H1 (cell line): ENCODE measurements at regions not wholly inside any gene's neighbourhood (a gene's known extent, or its start where the extent isn't known, plus 50 kb on each side); places are given as distances from the start of the nearest gene placed in this dataset.

Experiments
- CTCF ChIA-PET: fragments of 300-600 bp; sonication (Branson Sonifier 250); formaldehyde crosslinking; loops from one replicate; lab custom pipeline; 2021; ENCODE audit not compliant: partially characterized antibody; lab: Charles Lee
- POLR2A ChIA-PET: fragments of 300-600 bp; sonication (Branson Sonifier 250); formaldehyde crosslinking; loops from one replicate; lab custom pipeline; 2021; ENCODE audit warnings: inconsistent platforms; ENCODE audit not compliant: partially characterized antibody; lab: Charles Lee
- DNase-seq, 2 experiments: peaks; one replicate each; pipeline versions ENCODE4 v3.0.0 to v3.0.0-alpha.2; 2010 to 2022; ENCODE audit warnings: low spot score in 2 of 2, low read depth in 1 of 2, mixed read lengths in 1 of 2
- FAIRE-seq: peaks from 2 replicates; lab custom pipeline; 2011; peaks lifted over from hg19 to GRCh38; lab: Jason Lieb, UNC
- H2AFZ ChIP-seq: 2 replicates; pipeline ENCODE4 v1.8.1; 2012; ENCODE audit warnings: low read length, inconsistent platforms
- H2AK5ac ChIP-seq: 2 replicates; pipeline ENCODE4 v1.6.1; 2013; ENCODE audit warnings: low read depth, low read length
- H2BK120ac ChIP-seq: replicated peaks from 2 replicates; pipeline ENCODE3; 2013; ENCODE audit warnings: low read depth, low read length, inconsistent platforms
- H2BK12ac ChIP-seq: 2 replicates; pipeline ENCODE4 v1.6.1; 2013; ENCODE audit warnings: low read depth, low read length
- H2BK15ac ChIP-seq: 2 replicates; pipeline ENCODE4 v1.6.1; 2013; ENCODE audit warnings: low read length
- H2BK20ac ChIP-seq: 2 replicates; pipeline ENCODE4 v1.6.1; 2013; ENCODE audit warnings: low read length
- H2BK5ac ChIP-seq: 2 replicates; pipeline ENCODE4 v1.6.1; 2013; ENCODE audit warnings: low read depth, low read length
- H3K14ac ChIP-seq: 2 replicates; pipeline ENCODE4 v1.6.1; 2013; ENCODE audit warnings: inconsistent platforms; ENCODE audit not compliant: insufficient read length
- H3K18ac ChIP-seq: 2 replicates; pipeline ENCODE4 v1.6.1; 2013; ENCODE audit warnings: low read length; ENCODE audit errors: extremely low read depth
- H3K23ac ChIP-seq: 2 replicates; pipeline ENCODE4 v1.6.1; 2013; ENCODE audit warnings: inconsistent platforms; ENCODE audit not compliant: insufficient read length
- H3K23me2 ChIP-seq: 2 replicates; pipeline ENCODE4 v1.6.1; 2013; ENCODE audit warnings: low read depth, low read length
- H3K27ac ChIP-seq: 2 replicates; pipeline ENCODE4 v1.6.1; 2011; ENCODE audit warnings: low read depth, low read length, inconsistent platforms
- H3K27me3 ChIP-seq, 4 experiments: replicated peaks in 1 of 4; 1 replicate in 1 of 4; 2 replicates in 3 of 4; pipeline versions ENCODE4 v1.6.1 to v1.8.1; 2011 to 2013; ENCODE audit warnings: low read length in 3 of 4, mild to moderate bottlenecking in 3 of 4, inconsistent platforms in 2 of 4, mixed read lengths in 2 of 4, moderate library complexity in 1 of 4; ENCODE audit not compliant: control insufficient read depth in 3 of 4, insufficient read depth in 3 of 4; ENCODE audit errors: extremely low read depth in 1 of 4
- H3K36me3 ChIP-seq, 4 experiments: 2 replicates each; pipeline versions ENCODE4 v1.6.1 to v1.8.1; 2011 to 2013; ENCODE audit warnings: mild to moderate bottlenecking in 4 of 4, low read length in 3 of 4, moderate library complexity in 2 of 4, control low read depth in 1 of 4, inconsistent platforms in 1 of 4; ENCODE audit not compliant: insufficient read depth in 4 of 4, control insufficient read depth in 2 of 4
- H3K4ac ChIP-seq: replicated peaks from 2 replicates; pipeline ENCODE3; 2013; ENCODE audit warnings: low read length, low read depth, mixed read lengths, inconsistent platforms; ENCODE audit not compliant: insufficient read length
- H3K4me1 ChIP-seq, 4 experiments: replicated peaks in 1 of 4; 1 replicate in 1 of 4; 2 replicates in 3 of 4; pipeline versions ENCODE4 v1.6.1 to v1.8.1; 2011 to 2013; ENCODE audit warnings: low read length in 3 of 4, inconsistent platforms in 2 of 4, mixed read lengths in 1 of 4; ENCODE audit not compliant: insufficient read depth in 4 of 4, control insufficient read depth in 3 of 4
- H3K4me2 ChIP-seq, 2 experiments: 2 replicates each; pipeline versions ENCODE4 v1.6.1 to v1.8.1; 2011 to 2013; ENCODE audit warnings: low read depth in 2 of 2, low read length in 2 of 2, control low read depth in 1 of 2, inconsistent platforms in 1 of 2, mild to moderate bottlenecking in 1 of 2; ENCODE audit not compliant: insufficient read depth in 1 of 2
- H3K4me3 ChIP-seq, 4 experiments: fragments of 200-600, 300-600 bp in 1 of 4; sonication (generic), shearing (Covaris generic), sonication (Bioruptor Twin) in 1 of 4; 2 replicates each; pipeline versions ENCODE4 v1.5.1 to v1.8.1; 2011 to 2016; ENCODE audit warnings: low read length in 4 of 4, low read depth in 3 of 4, control low read depth in 2 of 4, inconsistent platforms in 2 of 4, mild to moderate bottlenecking in 2 of 4, mixed read lengths in 1 of 4, moderate library complexity in 1 of 4; ENCODE audit not compliant: insufficient read depth in 2 of 4; ENCODE audit errors: extremely low read depth in 1 of 4
- H3K56ac ChIP-seq: replicated peaks from 2 replicates; pipeline ENCODE3; 2013; ENCODE audit warnings: low read depth, mild to moderate bottlenecking, mixed read lengths, low read length, inconsistent platforms; ENCODE audit not compliant: insufficient read length
- H3K79me1 ChIP-seq: 2 replicates; pipeline ENCODE4 v1.6.1; 2013; ENCODE audit warnings: low read depth, low read length, control low read depth
- H3K79me2 ChIP-seq, 2 experiments: 2 replicates each; pipeline versions ENCODE4 v1.6.1 to v1.8.1; 2012 to 2013; ENCODE audit warnings: low read length in 2 of 2, mild to moderate bottlenecking in 2 of 2, inconsistent platforms in 1 of 2; ENCODE audit not compliant: insufficient read depth in 2 of 2, control insufficient read depth in 1 of 2
- H3K9ac ChIP-seq, 4 experiments: replicated peaks in 1 of 4; 1 replicate in 1 of 4; 2 replicates in 3 of 4; pipeline versions ENCODE4 v1.6.1 to v1.8.1; 2011 to 2013; ENCODE audit warnings: low read depth in 3 of 4, low read length in 3 of 4, control low read depth in 2 of 4, mild to moderate bottlenecking in 2 of 4, moderate library complexity in 2 of 4, inconsistent platforms in 1 of 4; ENCODE audit errors: extremely low read depth in 1 of 4
- H3K9me3 ChIP-seq, 2 experiments: 2 replicates each; pipeline versions ENCODE4 v1.6.1 to v1.8.1; 2012 to 2013; ENCODE audit warnings: mild to moderate bottlenecking in 2 of 2, moderate library complexity in 2 of 2, control low read depth in 1 of 2, inconsistent platforms in 1 of 2, low read depth in 1 of 2, low read length in 1 of 2, mixed read lengths in 1 of 2; ENCODE audit not compliant: insufficient read depth in 2 of 2
- H4K20me1 ChIP-seq, 2 experiments: replicated peaks in 1 of 2; 2 replicates each; pipeline versions ENCODE3 to v1.8.1; 2011 to 2013; ENCODE audit warnings: inconsistent platforms in 2 of 2, low read length in 2 of 2, mild to moderate bottlenecking in 1 of 2; ENCODE audit not compliant: insufficient read depth in 2 of 2, control insufficient read depth in 1 of 2
- H4K5ac ChIP-seq: 2 replicates; pipeline ENCODE4 v1.6.1; 2013; ENCODE audit warnings: low read length, low read depth, mixed read lengths, inconsistent platforms; ENCODE audit not compliant: insufficient read length
- H4K8ac ChIP-seq: 2 replicates; pipeline ENCODE4 v1.8.0; 2013; ENCODE audit warnings: mild to moderate bottlenecking, moderate library complexity, low read length, inconsistent platforms; ENCODE audit not compliant: insufficient read depth; ENCODE audit errors: extremely low read depth
- H4K91ac ChIP-seq: replicated peaks from 2 replicates; pipeline ENCODE3; 2013; ENCODE audit warnings: low read length, mixed read lengths, inconsistent platforms; ENCODE audit not compliant: insufficient read length
- ATF2 ChIP-seq: IDR thresholded peaks from 2 replicates; pipeline ENCODE4 v1.6.1; 2012; ENCODE audit warnings: low read length, inconsistent platforms
- BACH1 ChIP-seq: IDR thresholded peaks from 2 replicates; pipeline ENCODE4 v1.6.1; 2012; ENCODE audit warnings: low read length, improper control_type of control experiment
- CEBPB ChIP-seq: IDR thresholded peaks from 2 replicates; pipeline ENCODE4 v1.6.1; 2012; ENCODE audit warnings: low read depth, low read length
- RAD21 ChIP-seq, 2 experiments: IDR thresholded peaks in 1 of 2; conservative IDR thresholded peaks in 1 of 2; 2 replicates each; pipeline ENCODE4 v1.6.1; 2011; ENCODE audit warnings: low read depth in 2 of 2, low read length in 2 of 2, improper control_type of control experiment in 1 of 2, inconsistent platforms in 1 of 2, mild to moderate bottlenecking in 1 of 2, moderate library complexity in 1 of 2
- SIX5 ChIP-seq: IDR thresholded peaks from 2 replicates; pipeline ENCODE4 v1.6.1; 2011; ENCODE audit warnings: mild to moderate bottlenecking, low read depth, low read length
- SP4 ChIP-seq: IDR thresholded peaks from 2 replicates; pipeline ENCODE4 v1.6.1; 2012; ENCODE audit warnings: low read length, inconsistent platforms
- SUZ12 ChIP-seq: fragments of 200-600 bp; sonication (generic); IDR thresholded peaks from 2 replicates; pipeline ENCODE4 v1.6.1; 2012; ENCODE audit warnings: mild to moderate bottlenecking, inconsistent platforms, low read length, moderate library complexity, mixed read lengths
- TAF7 ChIP-seq: optimal IDR thresholded peaks from 2 replicates; pipeline ENCODE3; 2011; ENCODE audit warnings: low read depth, mild to moderate bottlenecking, inconsistent platforms, low read length, moderate library complexity, borderline replicate concordance
- TBP ChIP-seq: IDR thresholded peaks from 2 replicates; pipeline ENCODE4 v1.6.1; 2011; ENCODE audit warnings: low read depth, low read length, improper control_type of control experiment
- WGBS, 2 experiments: shearing (Covaris generic) in 1 of 2; methylation state at CpG; one replicate each; pipeline versions ENCODE4 v1.1.6 to v1.1.7; 2013 to 2015; ENCODE audit warnings: low lambda C conversion rate in 2 of 2, mixed read lengths in 2 of 2, inconsistent platforms in 1 of 2, low coverage in 1 of 2, missing lambda C conversion rate in 1 of 2; ENCODE audit not compliant: insufficient replicate concordance in 2 of 2, insufficient coverage in 1 of 2, insufficient read length in 1 of 2; ENCODE audit errors: extremely low coverage in 1 of 2, missing lambda C conversion rate in 1 of 2; 5-methylcytosine and 5-hydroxymethylcytosine counted together
- TF ChIP-seq, protein P1 (sequence below): IDR thresholded peaks from 2 replicates; pipeline ENCODE4 v1.6.1; 2011; ENCODE audit warnings: low read length, improper control_type of control experiment

DNA sequence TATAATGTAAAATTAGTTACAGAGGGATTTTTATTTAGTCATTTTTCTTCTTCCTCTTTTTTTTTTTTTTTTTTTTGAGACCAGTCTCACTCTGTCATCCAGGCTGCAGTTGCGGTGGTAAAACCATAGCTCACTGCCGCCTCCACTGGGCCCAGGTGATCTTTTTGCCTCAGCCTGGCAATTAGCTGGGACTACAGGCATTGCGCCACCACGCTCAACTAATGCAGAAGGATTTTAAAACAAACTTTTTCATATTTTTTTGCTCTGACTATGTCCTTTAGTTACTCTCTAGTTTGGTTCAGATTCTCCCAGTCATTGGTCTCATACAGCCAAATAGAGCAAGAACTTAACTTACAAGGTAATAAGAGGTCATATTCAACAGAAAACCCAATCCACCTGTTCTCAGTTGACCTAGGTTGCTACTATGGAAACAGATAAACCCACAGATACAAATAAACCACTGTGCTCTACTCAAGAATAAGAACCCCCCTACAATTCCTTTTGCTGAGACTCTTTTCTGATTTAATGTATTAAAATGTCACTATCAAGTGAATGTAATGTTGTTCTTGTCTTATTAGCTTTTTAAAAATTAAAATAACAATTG, 50.1 kb upstream of the TTC39B start:
- CTCF ChIA-PET = interaction anchor here (0.5 to 1.4 kb wide), 8 partner anchors 12 to 189 kb away, joined by 3 to 5 read pairs (median 4); no protein-coding TSS in a partner anchor
- Histone ChIP-seq H2BK20ac (no peak overlapping the region), H3K23me2 (no peaks in the 10 kb centered on the region), H3K36me3 (no peaks in the 10 kb centered on the region; a peak in 1 of 8 replicates), H3K4me1 (peaks cover 0 to 6% (median 4%) of the 10 kb centered on the region in 4 experiments; a peak in 4 of 7 replicates), H3K4me2 (no peak overlapping the region), H3K14ac (no peak overlapping the region), H3K79me1 (no peaks in the 10 kb centered on the region), H3K79me2 (no peaks in the 10 kb centered on the region), H2BK5ac (no peak overlapping the region), H2BK12ac (no peak overlapping the region), H2AFZ (no peak overlapping the region), H3K18ac (no peak overlapping the region), H3K27ac (no peak overlapping the region), H3K27me3 (no peaks in the 10 kb centered on the region), H4K20me1 (no peaks in the 10 kb centered on the region), H3K4ac (no peak overlapping the region), H4K91ac (no peak overlapping the region), H3K4me3 (no peak overlapping the region), H3K23ac (no peak overlapping the region), H2BK120ac (no peak overlapping the region), H3K9ac (no peak overlapping the region), H3K56ac (no peak overlapping the region), H3K9me3 (no peaks in the 10 kb centered on the region; a peak in 1 of 4 replicates), H2BK15ac (no peak overlapping the region), H2AK5ac (no peak overlapping the region), H4K5ac (no peak overlapping the region), H4K8ac (no peak overlapping the region)
- DNase-seq (peak in 1 of 2 experiments; percentile 57), FAIRE-seq (no peak)
- POLR2A ChIA-PET = no interaction called here
- 47% methylated on average over 4 of the region's 4 CpGs; no CpG with 5 or more reads in 1 of the 2 experiments for WGBS, 2 experiments
- TF ChIP-seq, protein P1, sequence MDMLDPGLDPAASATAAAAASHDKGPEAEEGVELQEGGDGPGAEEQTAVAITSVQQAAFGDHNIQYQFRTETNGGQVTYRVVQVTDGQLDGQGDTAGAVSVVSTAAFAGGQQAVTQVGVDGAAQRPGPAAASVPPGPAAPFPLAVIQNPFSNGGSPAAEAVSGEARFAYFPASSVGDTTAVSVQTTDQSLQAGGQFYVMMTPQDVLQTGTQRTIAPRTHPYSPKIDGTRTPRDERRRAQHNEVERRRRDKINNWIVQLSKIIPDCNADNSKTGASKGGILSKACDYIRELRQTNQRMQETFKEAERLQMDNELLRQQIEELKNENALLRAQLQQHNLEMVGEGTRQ = no peak
- TF ChIP-seq RAD21 (IDR thresholded peaks at IDR 0.05 in 1 of 2, conservative IDR thresholded peaks at IDR 0.05 in 1 of 2; ENCODE audit: low read depth in 2 of 2, low read length in 2 of 2) (peak; percentile 59 to 61), SUZ12 (no peak), BACH1 (no peak), ATF2 (no peak), TBP (no peak), CEBPB (peak; percentile 85), TAF7 (no peak), SIX5 (no peak), SP4 (no peak)
